HG03175 (cell line): ENCODE measurements at regions not wholly inside any gene's neighbourhood (a gene's known extent, or its start where the extent isn't known, plus 50 kb on each side); places are given as distances from the start of the nearest gene placed in this dataset.
"Not testable (repeated sequence)": the region's sequence is repeated elsewhere in the genome, so short reads cannot be mapped to it uniquely, and the experiment has no call there.

Experiments used
- ATAC-seq: cut with Tn5 transposase; IDR thresholded peaks from one replicate; pipeline ENCODE4 v1.9.1; 2021; ENCODE audit warnings: mild to moderate bottlenecking, moderate library complexity; ENCODE audit not compliant: unreplicated experiment

GRCh38 chr16:31581065-31581464 is 53.4 kb downstream of the AHSP start:
- ATAC-seq: not testable (repeated sequence)

GRCh38 chr16:31601737-31602384 is 74.2 kb downstream of the AHSP start:
- ATAC-seq: not testable (repeated sequence)

GRCh38 chr16:31618130-31618529 is 90.4 kb downstream of the AHSP start:
- ATAC-seq: no peak

DNA sequence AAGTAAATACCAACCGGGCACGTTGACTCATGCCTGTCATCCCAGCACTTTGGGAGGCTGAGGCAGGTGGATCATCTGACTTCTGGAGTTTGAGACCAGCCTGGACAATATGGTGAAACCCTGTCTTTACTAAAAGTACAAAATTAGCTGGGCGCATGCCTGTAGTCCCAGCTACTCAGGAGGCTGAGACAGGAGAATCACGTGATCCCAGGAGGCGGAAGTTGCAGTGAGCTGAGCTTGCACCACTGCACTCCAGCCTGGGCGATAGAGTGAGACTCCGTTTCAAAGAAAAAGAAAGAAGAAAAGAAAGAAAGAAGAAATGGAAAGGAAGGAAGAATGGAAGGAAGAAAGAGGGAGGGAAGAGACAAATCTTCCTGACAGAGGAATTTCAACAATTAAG is 108.7 kb downstream of the AHSP start:
- ATAC-seq: no peak

DNA sequence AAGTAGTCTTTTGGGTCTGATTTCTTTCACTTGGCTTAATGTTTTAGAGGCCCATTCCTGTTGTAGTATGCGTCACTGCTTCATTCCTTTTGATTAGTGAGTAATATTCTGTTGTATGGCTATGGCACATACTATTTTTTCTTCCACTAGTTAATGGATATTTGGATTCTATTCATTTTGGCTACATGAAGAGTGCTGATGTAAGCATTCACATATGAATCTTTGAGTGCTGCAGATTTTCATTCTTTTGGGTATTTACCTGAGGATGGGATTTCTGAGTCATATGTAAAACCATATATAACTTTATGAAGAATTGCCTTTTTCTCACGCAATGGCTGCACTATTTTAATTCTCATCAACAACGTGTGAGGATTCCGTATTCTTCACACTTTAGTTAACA is 113.6 kb downstream of the AHSP start:
- no peak for ATAC-seq

- ATAC-seq: not testable (repeated sequence)
These were observed 128.0 kb downstream of the AHSP start for GRCh38 chr16:31655674-31656073.

GRCh38 chr16:31664683-31665482 is 137.2 kb downstream of the AHSP start:
- ATAC-seq: no peak

- ATAC-seq: no peak
These were observed 147.0 kb downstream of the AHSP start for GRCh38 chr16:31674686-31675085.

- ATAC-seq: no peak
These were observed 149.0 kb downstream of the AHSP start for GRCh38 chr16:31676731-31677130.

GRCh38 chr16:31678649-31679325 is 151.1 kb downstream of the AHSP start:
- no peak for ATAC-seq

DNA sequence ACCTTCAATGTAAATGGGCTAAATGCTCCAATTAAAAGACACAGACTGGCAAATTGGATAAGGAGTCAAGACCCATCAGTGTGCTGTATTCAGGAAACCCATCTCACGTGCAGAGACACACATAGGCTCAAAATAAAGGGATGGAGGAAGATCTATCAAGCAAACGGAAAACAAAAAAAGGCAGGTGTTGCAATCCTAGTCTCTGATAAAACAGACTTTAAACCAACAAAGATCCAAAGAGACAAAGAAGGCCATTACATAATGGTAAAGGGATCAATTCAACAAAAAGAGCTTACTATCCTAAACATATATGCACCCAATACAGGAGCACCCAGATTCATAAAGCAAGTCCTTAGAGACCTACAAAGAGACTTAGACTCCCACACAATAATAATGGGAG is 161.6 kb downstream of the AHSP start:
- ATAC-seq: not testable (repeated sequence)

GRCh38 chr16:31692338-31692737 is 164.6 kb downstream of the AHSP start:
- not testable (repeated sequence) for ATAC-seq

GRCh38 chr16:31693733-31694132 is 166.0 kb downstream of the AHSP start:
- ATAC-seq: no peak

DNA sequence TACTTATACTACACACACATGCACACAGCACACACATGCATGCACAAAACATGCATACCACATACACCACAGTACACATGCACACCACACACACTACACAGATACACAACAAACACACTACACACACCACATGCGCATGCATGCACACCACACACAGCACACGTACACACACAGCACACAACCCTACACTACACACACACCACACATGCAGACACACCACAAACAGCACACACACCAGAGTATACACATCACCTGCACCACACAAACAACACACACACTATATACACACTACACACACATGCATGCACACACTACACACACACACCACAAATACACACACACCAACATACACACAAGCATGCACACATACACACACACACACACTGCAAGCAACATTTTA is 166.8 kb downstream of the AHSP start:
- no peak for ATAC-seq

DNA sequence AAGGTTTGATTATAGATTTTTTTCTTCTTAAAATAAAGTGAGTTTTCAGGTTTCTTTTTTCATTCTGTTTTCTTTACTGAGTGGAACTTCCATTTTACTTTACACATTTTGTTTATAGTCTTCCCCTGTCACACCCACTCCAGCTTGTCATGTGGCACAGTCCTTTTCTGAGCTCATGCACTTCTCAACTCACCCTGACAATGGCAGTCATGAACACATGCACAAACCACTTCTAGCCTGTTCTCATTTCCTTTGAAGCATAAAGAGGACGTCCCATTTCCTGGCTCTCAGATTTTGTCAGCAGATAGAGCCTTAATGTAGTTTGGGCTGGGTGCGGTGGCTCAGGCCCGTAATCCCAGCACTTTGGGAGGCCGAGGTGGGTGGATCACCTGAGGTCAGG is 168.0 kb downstream of the AHSP start:
- ATAC-seq: peak; percentile 32

DNA sequence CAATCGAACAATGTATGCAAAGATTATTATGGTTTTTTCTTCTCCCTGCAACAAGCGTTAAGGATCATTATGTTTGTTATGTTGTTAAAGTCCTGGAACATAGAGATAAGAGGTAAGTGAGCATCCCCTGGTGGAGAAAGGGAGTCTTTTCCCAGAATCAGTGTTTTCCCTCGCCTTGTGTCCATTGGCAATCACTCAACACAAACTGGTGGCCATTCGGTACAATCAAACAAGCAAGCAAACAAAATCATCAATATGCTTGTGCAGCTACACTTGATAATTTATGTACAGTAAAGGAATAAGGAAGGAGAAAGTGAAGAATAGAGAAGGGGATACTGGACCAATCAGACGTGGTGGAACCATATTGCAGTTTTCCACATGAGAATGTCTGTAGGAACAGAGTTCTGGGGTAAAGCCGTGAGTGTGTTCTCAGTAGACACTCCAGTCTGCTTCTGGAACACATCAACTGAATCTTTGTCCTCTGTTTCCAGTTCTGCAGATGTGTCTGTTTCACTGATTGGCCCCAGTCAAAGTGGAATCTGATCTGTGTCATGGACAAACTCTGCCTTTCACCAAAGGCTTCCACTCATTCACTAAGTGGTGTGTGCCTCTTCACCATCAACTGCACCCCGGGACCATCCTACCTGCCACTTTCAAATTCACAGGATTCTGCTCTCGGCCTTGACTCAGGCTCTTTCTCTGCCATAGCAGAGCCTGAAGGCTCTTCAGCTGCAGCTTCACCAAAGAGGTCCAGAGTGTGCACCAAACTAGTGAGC is 169.5 kb downstream of the AHSP start:
- no peak for ATAC-seq

- no peak for ATAC-seq
These were observed 170.0 kb downstream of the AHSP start for GRCh38 chr16:31697744-31698125.

DNA sequence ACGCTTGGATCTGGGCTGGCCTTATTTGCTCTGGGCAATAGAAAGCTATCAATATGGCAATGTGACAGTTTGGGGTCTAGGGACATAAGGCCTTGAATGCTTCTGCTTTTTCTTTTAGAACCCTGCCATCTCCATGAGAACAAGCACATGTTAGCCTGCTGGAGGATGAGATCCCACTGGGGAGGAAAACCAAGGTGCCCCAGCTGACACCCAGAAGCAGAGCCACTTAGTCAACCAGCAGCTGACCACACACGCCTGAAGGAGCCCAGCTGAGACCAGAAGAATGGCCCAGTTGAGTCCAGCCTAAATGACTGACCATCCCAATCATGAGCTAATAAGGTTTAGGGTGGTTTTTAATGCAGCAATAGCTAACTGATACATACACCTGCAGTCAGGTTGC is 171.2 kb downstream of the AHSP start:
- no peak for ATAC-seq

- no peak for ATAC-seq
These were observed 171.9 kb downstream of the AHSP start for GRCh38 chr16:31699601-31700000.

GRCh38 chr16:31700200-31700529 is 172.5 kb downstream of the AHSP start:
- ATAC-seq: no peak
